AG09309 (cell line): ENCODE measurements at regions not wholly inside any gene's neighbourhood (a gene's known extent, or its start where the extent isn't known, plus 50 kb on each side); places are given as distances from the start of the nearest gene placed in this dataset.

ENCODE experiments used
- DNase-seq: peaks from one replicate; pipeline ENCODE4 v3.0.0-alpha.2; 2010; ENCODE audit warnings: low read depth
- H3K4me3 ChIP-seq: 2 replicates; pipeline ENCODE4 v1.5.1; 2011; ENCODE audit warnings: mild to moderate bottlenecking, low read depth, low read length, moderate library complexity; ENCODE audit not compliant: control insufficient read depth
- CTCF ChIP-seq: IDR thresholded peaks from 2 replicates; pipeline ENCODE4 v1.5.1; 2011; ENCODE audit warnings: mild to moderate bottlenecking, low read depth, low read length, inconsistent platforms; ENCODE audit not compliant: insufficient read depth, control insufficient read depth; ENCODE audit errors: missing control alignments

GRCh38 chr14:86708846-86709339 is 1178.9 kb downstream of the FLRT2 start:
- H3K4me3 ChIP-seq = no peak overlapping the region
- TF ChIP-seq CTCF = no peak
- no peak for DNase-seq

GRCh38 chr14:86707071-86707470 is 1177.1 kb downstream of the FLRT2 start:
- no peak overlapping the region for H3K4me3 ChIP-seq
- no peak for TF ChIP-seq CTCF
- DNase-seq = no peak

GRCh38 chr14:86683561-86683960 is 1153.6 kb downstream of the FLRT2 start:
- H3K4me3 ChIP-seq = no peak overlapping the region
- TF ChIP-seq CTCF = no peak

GRCh38 chr14:86675059-86675458 is 1145.1 kb downstream of the FLRT2 start:
- no peak for TF ChIP-seq CTCF
- DNase-seq = no peak
- no peak overlapping the region for H3K4me3 ChIP-seq

More at GRCh38 chr14:86683561-86683960, 1153.6 kb downstream of the FLRT2 start:
- no peak for DNase-seq

DNA sequence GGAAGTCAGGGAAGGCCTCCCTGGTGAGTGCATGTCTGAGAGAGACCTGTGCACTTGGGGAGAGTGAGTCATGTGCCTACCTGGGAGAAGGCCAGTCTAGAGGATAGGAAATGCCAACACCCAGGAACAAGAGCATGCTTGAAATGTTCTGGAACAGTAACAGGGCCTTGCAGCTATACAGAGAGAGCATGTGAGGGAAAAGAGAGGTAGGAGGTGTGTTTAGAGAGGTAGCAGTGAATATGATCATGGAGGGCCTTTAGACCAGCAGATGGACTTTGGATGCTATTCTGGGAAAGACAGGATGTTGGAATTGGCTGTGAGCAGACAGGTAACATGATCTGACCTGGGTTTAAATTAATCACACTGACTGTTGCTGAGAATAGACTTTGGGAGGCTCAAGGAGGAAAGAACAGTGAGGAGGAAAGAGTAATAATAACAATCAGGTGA is 1143.6 kb downstream of the FLRT2 start:
- no peak for TF ChIP-seq CTCF
- no peak overlapping the region for H3K4me3 ChIP-seq
- DNase-seq = no peak

- DNase-seq = no peak
- no peak overlapping the region for H3K4me3 ChIP-seq
- no peak for TF ChIP-seq CTCF
Observed at GRCh38 chr14:86672080-86672479, 1142.1 kb downstream of the FLRT2 start.

- no peak overlapping the region for H3K4me3 ChIP-seq
- no peak for TF ChIP-seq CTCF
- no peak for DNase-seq
Observed at GRCh38 chr14:86665975-86666374, 1136.0 kb downstream of the FLRT2 start.
